DMS53 (cell line): ENCODE measurements at regions not wholly inside any gene's neighbourhood (a gene's known extent, or its start where the extent isn't known, plus 50 kb on each side); places are given as distances from the start of the nearest gene placed in this dataset.

Experiments
- DNase-seq: peaks from one replicate; lab custom pipeline; 2025; lab: John Stamatoyannopoulos, UW

DNA sequence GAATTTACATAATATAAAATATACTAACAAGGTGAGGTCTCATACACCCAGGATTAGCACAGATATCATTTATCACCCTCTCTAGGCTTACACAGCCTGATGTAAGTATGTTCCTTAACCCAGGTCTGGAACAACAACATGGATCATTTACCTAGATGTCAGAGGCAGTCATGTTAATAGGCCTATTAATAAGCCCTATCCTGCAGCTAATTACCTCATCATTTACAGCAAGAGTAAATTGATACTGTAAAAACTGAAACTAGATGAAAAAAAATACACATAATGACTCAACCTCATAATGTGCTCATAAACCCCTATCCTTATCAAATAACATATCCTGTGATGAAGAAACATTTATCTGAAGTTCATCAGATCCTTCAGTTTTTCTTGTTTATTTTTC, 334.3 kb upstream of the MANEA start:
- DNase-seq: peak; percentile 2

- no peak for DNase-seq
These were observed 332.6 kb upstream of the MANEA start for GRCh38 chr6:95244751-95245150.

DNA sequence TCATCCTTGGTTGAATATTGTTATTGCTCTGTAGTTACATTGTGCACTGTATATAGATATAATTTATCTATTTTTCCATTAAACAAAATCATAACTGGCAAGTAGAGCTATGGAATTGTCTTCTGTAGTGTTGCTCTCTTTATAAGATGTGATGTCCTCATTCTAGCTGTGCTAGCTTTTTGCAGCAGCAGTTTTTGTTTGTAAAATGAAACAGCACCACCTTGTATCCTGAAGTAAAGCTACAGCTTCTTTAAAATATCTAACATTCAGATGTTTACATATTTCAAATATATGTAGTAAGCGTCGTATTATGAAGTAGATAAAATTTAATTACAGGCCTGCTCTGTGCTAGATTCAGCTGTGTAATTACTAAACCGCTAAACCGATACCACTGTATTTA, 328.8 kb upstream of the MANEA start:
- DNase-seq: peak; percentile 14

DNA sequence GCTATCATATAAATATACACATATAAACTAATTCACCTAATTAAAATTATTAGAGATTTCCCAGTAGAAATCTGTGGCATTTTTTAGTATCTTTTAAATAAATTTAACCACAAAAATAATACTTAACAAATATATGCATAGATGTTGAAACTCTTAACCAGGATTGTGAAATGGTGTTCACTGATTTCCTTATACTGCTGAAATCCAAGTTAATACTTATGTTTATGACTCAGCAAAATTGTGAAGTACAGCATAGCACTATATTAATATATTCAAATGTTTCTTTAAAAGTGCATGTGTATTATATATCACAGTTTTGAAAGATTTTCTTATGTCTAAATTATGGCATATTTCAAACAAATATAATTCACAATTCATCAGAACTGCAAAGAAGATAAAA, 328.2 kb upstream of the MANEA start:
- DNase-seq: peak; percentile 5

DNA sequence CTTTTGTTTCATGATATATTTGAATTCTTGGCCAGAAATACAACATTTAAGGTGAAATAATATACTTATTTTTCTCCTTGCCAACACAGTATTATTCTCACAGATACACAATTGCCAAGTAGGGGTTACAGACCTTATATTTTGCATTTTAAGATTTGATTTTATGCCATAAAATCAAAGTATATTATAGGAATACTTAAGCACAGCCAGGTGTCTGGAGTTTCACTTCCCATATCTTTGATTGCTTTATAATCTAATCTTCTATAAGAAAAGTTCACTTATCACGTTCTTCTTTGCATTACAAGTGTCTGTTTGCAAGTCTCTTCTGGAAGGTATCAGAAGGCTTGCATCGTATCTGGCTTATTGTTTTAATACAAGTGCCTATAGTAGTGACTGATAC, 327.7 kb upstream of the MANEA start:
- no peak for DNase-seq

DNA sequence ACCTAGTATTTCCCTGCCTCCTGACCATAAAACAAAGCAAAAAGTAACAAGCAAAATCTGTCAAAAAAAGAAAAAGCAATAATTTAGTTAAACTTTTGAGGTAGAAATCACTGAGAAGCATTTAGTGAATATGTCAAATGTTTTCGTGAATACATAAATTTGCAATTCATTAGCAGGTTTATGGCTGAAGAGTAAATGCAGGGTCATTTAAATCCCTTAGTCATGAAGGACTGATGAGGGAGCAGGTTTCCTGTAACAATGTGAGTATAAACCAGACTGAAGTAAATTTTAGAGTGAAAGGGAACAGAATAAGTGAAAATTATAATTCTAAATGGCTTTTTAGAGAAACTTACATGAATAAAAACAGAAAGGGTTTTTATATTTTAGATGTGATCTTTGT, 313.5 kb upstream of the MANEA start:
- DNase-seq: no peak

DNA sequence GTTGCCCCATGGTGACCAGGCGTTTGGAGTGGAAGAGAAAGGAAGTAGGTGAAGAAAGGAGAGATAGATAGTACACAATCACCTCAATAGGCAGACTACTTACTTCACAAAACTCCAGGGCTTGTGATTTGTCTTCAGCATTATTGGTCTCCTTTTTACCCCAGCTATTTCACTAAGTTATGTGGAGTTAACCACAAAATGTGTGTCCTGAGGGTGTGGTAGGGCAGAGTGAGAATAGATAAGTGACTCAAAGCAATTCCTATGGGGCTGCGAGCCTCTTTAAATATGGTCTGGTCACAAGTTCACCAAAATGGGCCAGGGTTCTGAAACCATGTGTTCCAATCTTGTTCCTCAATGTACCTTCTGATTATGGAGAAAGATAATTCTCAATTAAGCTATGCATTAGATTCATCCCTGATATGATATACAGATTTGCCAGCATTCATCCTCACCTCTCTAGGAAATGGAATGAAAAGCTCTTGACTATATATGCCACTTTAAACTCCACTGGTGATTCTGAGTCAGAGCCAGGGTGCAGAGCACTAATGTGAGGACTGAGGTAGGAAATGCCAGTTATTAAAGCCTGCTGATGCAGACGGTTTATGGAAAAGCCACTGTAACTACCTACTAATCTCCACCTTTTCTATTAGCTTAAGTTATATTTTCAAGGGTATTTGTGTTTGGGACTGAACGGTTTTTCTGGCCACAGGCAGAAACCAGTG, 310.6 kb upstream of the MANEA start:
- no peak for DNase-seq

- no peak for DNase-seq
These were observed 302.6 kb upstream of the MANEA start for GRCh38 chr6:95274686-95275235.

DNA sequence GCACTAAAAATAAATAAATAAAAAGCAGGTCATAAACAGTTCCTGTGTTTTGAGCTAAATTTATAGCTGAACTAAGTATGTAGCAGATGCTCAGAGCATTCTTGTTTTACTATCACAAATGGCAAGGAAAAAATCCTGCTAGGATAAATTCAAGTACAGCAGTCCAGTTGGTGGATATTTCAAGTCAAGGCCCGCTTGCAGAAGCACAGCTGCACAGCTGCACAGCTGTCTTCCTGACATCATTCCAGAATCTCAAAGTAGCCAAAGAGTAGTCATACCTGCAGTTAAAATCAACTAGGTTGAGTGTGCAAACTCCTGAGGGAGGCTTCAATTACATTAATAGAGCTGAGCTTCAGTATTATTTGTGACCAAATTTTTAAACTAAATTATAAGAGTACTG, 297.7 kb upstream of the MANEA start:
- DNase-seq: no peak

GRCh38 chr6:95280686-95281273, 296.6 kb upstream of the MANEA start:
- DNase-seq: peak; percentile 65

DNA sequence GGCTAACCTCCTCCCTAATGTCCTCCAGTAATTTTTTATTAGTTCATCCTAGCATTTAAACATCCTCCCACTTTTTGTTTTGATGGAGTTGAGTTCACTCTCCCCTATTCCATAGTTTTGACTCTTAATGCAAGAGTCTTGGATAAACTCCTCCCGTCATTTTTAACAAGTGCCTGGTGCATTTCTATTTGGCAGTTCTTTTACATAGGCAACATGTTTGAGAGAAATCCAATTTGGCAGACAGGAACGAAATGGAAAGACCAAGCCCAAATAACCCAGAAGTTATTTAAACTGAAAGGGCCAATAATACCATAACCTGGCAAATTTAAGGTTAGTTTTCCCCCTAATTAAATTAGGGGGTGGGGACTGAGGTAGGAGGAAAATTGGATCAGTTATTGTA, 291.5 kb upstream of the MANEA start:
- no peak for DNase-seq

- no peak for DNase-seq
These were observed 290.5 kb upstream of the MANEA start for GRCh38 chr6:95286874-95287273.

DNA sequence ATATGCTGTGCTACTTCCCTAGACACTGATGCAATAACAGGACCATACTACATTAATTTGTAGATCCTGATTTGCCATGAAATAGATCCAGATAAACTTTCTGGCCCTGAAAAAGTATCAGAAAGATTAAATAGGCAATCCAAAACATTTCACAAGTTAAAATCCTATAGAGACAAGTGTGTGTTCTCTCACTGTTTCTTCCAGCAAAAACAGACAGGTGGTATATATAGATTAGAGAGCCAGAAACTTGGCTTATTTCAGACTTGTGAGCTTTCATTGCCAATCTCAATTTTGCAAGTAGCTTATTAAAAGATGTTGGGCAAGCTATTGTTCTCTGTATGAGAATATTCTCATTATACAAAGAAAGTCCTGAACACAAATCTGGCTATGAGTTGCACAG, 289.1 kb upstream of the MANEA start:
- no peak for DNase-seq

DNA sequence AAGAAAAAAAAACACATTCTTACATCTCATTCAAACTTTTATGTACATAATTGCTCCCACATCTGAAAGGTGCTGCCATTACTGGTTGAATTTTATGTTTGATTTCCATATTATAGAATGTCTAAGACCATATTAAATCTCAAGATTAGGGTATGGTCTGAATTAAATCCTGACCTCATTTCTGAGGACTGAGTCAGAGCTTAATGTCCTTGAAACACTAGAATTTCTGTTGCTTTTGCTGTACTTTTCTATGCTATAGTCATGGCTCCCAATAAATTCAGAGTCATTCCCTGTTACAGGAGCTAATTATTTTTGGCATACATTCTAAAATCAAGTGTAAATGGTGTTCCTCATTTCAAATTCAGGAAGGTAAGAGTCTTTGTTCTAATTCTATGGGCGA, 285.3 kb upstream of the MANEA start:
- no peak for DNase-seq

DNA sequence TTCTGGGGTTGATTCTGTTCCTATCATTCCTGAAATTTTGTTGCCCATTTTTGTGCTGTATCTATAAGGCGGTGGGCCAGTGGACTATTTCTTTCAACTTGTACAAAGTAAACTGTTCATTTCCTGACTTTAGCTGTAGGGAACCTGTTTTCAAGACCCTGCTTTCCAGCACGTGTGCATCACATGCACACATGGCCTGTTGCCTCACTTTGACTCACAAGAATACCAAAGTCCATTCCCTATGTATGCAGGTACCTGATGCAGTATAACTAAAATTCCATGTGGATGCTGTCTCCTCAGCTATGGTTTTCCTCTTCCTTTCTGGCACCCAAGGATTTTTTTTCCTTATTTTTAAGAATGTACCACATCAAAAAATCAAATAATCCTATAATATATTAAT, 284.1 kb upstream of the MANEA start:
- DNase-seq: no peak

- DNase-seq: peak; percentile 12
These were observed 283.3 kb upstream of the MANEA start for GRCh38 chr6:95294043-95294442.

GRCh38 chr6:95309545-95309944, 267.8 kb upstream of the MANEA start:
- no peak for DNase-seq

DNA sequence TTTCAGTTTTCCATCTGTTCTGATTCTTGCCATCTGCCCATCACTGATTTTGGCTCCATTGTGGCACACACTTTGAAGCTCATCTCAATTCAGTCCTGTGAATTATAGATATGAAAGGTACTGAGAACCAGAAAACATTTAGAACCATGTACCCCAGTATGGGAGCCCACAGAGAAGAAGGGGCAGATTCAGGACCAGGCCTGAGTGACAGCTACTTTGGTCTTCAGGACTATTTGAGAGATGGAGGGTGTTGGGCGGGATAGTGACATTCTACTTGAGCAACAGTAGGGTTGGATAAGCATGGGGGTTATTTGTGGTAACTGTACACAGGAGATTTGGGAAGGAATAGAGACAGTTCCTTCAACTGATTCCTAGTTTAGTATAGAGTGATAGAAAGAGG, 259.2 kb upstream of the MANEA start:
- DNase-seq: no peak

GRCh38 chr6:95321126-95321525, 256.2 kb upstream of the MANEA start:
- no peak for DNase-seq

- no peak for DNase-seq
These were observed 251.4 kb upstream of the MANEA start for GRCh38 chr6:95325916-95326315.

DNA sequence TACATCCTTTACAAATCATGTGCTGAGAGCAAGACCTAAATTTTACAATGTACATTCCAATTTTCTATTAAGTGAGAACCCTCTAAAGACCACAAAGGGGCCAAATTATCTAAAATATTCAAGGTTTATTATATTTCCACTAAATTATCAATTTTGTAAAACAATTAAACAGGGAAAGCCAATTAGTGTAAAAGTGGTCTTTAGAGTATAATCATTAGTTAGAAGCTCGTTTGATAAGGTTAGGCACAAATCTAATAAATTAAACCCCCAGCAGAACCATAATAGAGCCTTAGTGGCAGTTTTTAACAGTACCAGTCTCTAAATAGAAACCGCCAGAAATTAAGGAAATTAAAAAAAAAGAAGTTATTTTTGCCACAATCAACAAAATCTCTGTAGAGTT, 249.1 kb upstream of the MANEA start:
- DNase-seq: no peak

GRCh38 chr6:95352064-95352795, 225.1 kb upstream of the MANEA start:
- peak; percentile 22 for DNase-seq

DNA sequence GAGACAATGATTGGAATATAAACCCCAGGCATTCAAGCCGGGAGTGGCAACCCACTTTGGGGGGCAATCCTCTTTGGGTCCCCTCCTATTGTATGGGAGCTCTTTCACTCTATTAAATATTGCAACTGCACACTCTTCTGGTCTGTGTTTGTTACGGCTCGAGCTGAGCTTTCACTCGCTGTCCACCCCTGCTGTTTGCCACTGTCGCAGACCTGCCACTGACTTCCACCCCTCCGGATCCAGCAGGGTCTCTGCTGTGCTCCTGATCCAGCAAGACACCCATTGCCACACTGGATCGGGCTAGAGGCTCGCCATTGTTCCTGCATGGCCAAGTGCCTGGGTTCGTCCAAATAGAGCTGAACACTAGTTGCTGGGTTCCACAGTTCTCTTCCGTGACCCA, 222.8 kb upstream of the MANEA start:
- DNase-seq: no peak
